Endothelial cell of umbilical vein (primary cell): ENCODE measurements at regions not wholly inside any gene's neighbourhood (a gene's known extent, or its start where the extent isn't known, plus 50 kb on each side); places are given as distances from the start of the nearest gene placed in this dataset.
A peak's percentile ranks its signal among the peaks of the same experiment; 100 is the strongest.
"Not testable (repeated sequence)": the region's sequence is repeated elsewhere in the genome, so short reads cannot be mapped to it uniquely, and the experiment has no call there.

Experiments used
- BruUV-seq: library from RNA; stranded (reverse); fragments of 400-500 nt; replicated peaks from 2 replicates; lab custom pipeline; 2021; lab: Mats Ljungman, UMichigan
- CTCF ChIA-PET: fragments of 300-600, 350-600 bp; sonication (Branson Sonifier 250); formaldehyde crosslinking; loops from one replicate; lab custom pipeline; 2021; ENCODE audit warnings: antibody characterized with exemption, inconsistent platforms; lab: Charles Lee
- POLR2A ChIA-PET: fragments of 300-600, 350-600 bp; sonication (Branson Sonifier 250); formaldehyde crosslinking; loops from one replicate; lab custom pipeline; 2021; ENCODE audit warnings: antibody characterized with exemption, inconsistent platforms; lab: Charles Lee
- DNase-seq: peaks from one replicate; pipeline ENCODE4 v3.0.0-alpha.2; 2011; ENCODE audit warnings: low read depth, low spot score
- FAIRE-seq: peaks from 2 replicates; lab custom pipeline; 2011; peaks lifted over from hg19 to GRCh38; lab: Jason Lieb, UNC
- H2AFZ ChIP-seq: 2 replicates; pipeline ENCODE4 v1.6.0; 2012; ENCODE audit warnings: low read depth, low read length, control low read depth, inconsistent platforms
- H3K27ac ChIP-seq: 2 replicates; pipeline ENCODE4 v1.5.1; 2011; ENCODE audit warnings: low read depth, mild to moderate bottlenecking, control low read depth, low read length, moderate library complexity; ENCODE audit not compliant: insufficient read depth
- H3K27me3 ChIP-seq, 2 experiments: 2 replicates each; pipeline versions ENCODE4 v1.6.0 to v1.6.1; 2011; ENCODE audit warnings: low read length in 2 of 2, mixed read lengths in 1 of 2; ENCODE audit not compliant: control insufficient read depth in 2 of 2, insufficient read depth in 2 of 2
- H3K36me3 ChIP-seq, 2 experiments: 2 replicates in 1 of 2; 3 replicates in 1 of 2; pipeline ENCODE4 v1.5.1; 2011; ENCODE audit warnings: low read length in 2 of 2, mild to moderate bottlenecking in 1 of 2, moderate library complexity in 1 of 2; ENCODE audit not compliant: control insufficient read depth in 2 of 2, insufficient read depth in 2 of 2; ENCODE audit errors: extremely low read depth in 1 of 2
- H3K4me1 ChIP-seq: 3 replicates; pipeline ENCODE4 v1.5.1; 2011; ENCODE audit warnings: mild to moderate bottlenecking, low read length; ENCODE audit not compliant: control insufficient read depth, insufficient read depth; ENCODE audit errors: extremely low read depth
- H3K4me2 ChIP-seq: 2 replicates; pipeline ENCODE4 v1.6.1; 2011; ENCODE audit warnings: low read length, control low read depth, mixed read lengths; ENCODE audit not compliant: insufficient read depth
- H3K4me3 ChIP-seq, 3 experiments: fragments of 200-600 bp in 1 of 3; sonication (generic), shearing (Covaris generic) in 1 of 3; replicated peaks in 1 of 3; 2 replicates each; pipeline ENCODE4 v1.5.1; 2011 to 2016; ENCODE audit warnings: control low read depth in 3 of 3, low read length in 3 of 3, mild to moderate bottlenecking in 2 of 3, inconsistent platforms in 1 of 3, low read depth in 1 of 3, moderate library complexity in 1 of 3; ENCODE audit not compliant: insufficient read depth in 1 of 3
- H3K79me2 ChIP-seq: 2 replicates; pipeline ENCODE4 v1.6.0; 2012; ENCODE audit warnings: low read length, inconsistent platforms; ENCODE audit not compliant: control insufficient read depth, insufficient read depth
- H3K9ac ChIP-seq: replicated peaks from 2 replicates; pipeline ENCODE3; 2011; ENCODE audit warnings: low read length, control low read depth; ENCODE audit not compliant: insufficient read depth; ENCODE audit errors: extremely low read depth
- H3K9me1 ChIP-seq: replicated peaks from 3 replicates; pipeline ENCODE4 v1.6.0; 2011; ENCODE audit warnings: mild to moderate bottlenecking, low read length; ENCODE audit not compliant: control insufficient read depth, insufficient read depth; ENCODE audit errors: extremely low read depth
- H3K9me3 ChIP-seq: replicated peaks from 2 replicates; pipeline ENCODE4 v1.5.1; 2012; ENCODE audit warnings: low read length, inconsistent platforms; ENCODE audit not compliant: control insufficient read depth, insufficient read depth
- H4K20me1 ChIP-seq: replicated peaks from 2 replicates; pipeline ENCODE3; 2011; ENCODE audit warnings: mild to moderate bottlenecking, low read length; ENCODE audit not compliant: control insufficient read depth, insufficient read depth; ENCODE audit errors: extremely low read depth
- dilution Hi-C: fragments of 300-500 bp; cut with MboI; formaldehyde crosslinking; loops from one replicate; pipeline ENCODE4 v1.15.0; 2019; ENCODE audit warnings: low sequenced_read_pairs; ENCODE audit not compliant: extremely low pct_ligation_motif_present
- intact Hi-C: fragments of 100-400 bp; cut with micrococcal nuclease; formaldehyde crosslinking; loops from one replicate; pipeline ENCODE4 v1.10.0; 2022
- TF ChIP-seq, protein P1 (sequence below), 2 donors: IDR thresholded peaks; 1 replicate in 1 of 2; 2 replicates in 1 of 2; pipeline ENCODE4 v1.5.1; 2011; ENCODE audit warnings: low read length in 2 of 2, mild to moderate bottlenecking in 2 of 2, moderate library complexity in 2 of 2, control low read depth in 1 of 2, inconsistent platforms in 1 of 2, low read depth in 1 of 2; ENCODE audit not compliant: insufficient read depth in 1 of 2; ENCODE audit errors: extremely low read depth in 1 of 2

DNA sequence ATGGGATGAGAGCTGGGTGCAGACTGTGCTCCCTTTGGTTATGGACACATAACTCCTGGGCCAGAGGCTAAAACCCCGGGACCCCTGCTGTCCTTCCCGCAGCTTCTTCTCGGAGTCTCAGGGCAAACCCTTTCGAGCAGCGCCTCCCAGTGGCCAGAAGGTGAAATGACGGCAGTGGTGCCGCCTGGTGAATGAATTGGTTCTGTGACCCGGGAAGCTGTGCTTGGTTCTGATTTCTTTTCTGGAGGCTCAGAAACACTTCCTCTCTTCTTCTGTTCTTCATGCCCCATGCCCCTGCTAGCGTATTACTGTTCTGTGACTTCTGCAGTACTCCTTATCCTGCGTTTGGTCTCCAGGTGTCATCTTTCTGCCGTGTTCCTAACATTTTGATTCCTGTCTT, 104.7 kb upstream of the CCZ1B start:
- TF ChIP-seq, protein P1, sequence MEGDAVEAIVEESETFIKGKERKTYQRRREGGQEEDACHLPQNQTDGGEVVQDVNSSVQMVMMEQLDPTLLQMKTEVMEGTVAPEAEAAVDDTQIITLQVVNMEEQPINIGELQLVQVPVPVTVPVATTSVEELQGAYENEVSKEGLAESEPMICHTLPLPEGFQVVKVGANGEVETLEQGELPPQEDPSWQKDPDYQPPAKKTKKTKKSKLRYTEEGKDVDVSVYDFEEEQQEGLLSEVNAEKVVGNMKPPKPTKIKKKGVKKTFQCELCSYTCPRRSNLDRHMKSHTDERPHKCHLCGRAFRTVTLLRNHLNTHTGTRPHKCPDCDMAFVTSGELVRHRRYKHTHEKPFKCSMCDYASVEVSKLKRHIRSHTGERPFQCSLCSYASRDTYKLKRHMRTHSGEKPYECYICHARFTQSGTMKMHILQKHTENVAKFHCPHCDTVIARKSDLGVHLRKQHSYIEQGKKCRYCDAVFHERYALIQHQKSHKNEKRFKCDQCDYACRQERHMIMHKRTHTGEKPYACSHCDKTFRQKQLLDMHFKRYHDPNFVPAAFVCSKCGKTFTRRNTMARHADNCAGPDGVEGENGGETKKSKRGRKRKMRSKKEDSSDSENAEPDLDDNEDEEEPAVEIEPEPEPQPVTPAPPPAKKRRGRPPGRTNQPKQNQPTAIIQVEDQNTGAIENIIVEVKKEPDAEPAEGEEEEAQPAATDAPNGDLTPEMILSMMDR (IDR thresholded peaks at IDR 0.05; ENCODE audit: extremely low read depth in 1 of 2, insufficient read depth in 1 of 2, low read depth in 1 of 2, low read length in 2 of 2): peak; percentile 19 to 36
- H3K9me3 ChIP-seq, intact Hi-C loops, BruUV-seq, H4K20me1 ChIP-seq, H3K27ac ChIP-seq, DNase-seq, H2AFZ ChIP-seq, H3K9ac ChIP-seq, H3K27me3 ChIP-seq, dilution Hi-C loops, POLR2A ChIA-PET, H3K9me1 ChIP-seq, H3K4me1 ChIP-seq, H3K79me2 ChIP-seq, H3K36me3 ChIP-seq, H3K4me3 ChIP-seq, H3K4me2 ChIP-seq: not testable (repeated sequence)
- CTCF ChIA-PET: interaction anchor here (1.0 to 1.8 kb wide), 2 partner anchors 403 to 414 kb away, joined by 3 to 6 read pairs; no protein-coding TSS in a partner anchor
- FAIRE-seq: peak; percentile 92

DNA sequence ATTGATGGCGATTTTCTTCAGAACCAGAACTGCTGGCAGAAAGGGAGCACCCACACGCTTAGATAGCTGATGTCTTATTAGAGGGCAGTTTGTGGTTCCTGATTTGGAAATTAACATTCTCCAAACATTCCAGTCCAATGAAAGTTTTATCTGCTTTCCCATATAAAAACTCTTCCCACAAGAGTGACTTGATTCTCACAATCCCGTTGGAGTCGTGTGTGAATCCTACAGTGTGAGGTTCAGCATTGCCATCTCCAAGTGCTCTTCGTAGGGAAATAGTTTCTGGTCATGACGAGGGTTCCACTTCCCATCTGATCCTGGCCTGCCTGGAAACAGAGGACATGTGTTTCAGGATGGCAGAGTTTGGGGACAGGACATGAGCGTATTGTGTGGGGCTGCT, 105.4 kb upstream of the CCZ1B start:
- H3K9me3 ChIP-seq, H2AFZ ChIP-seq, H3K9me1 ChIP-seq, H3K36me3 ChIP-seq, CTCF ChIA-PET, H3K27ac ChIP-seq, H3K79me2 ChIP-seq, BruUV-seq, H4K20me1 ChIP-seq, H3K4me2 ChIP-seq, H3K27me3 ChIP-seq, H3K9ac ChIP-seq, intact Hi-C loops, DNase-seq, FAIRE-seq, H3K4me1 ChIP-seq, H3K4me3 ChIP-seq, POLR2A ChIA-PET, dilution Hi-C loops: not testable (repeated sequence)

DNA sequence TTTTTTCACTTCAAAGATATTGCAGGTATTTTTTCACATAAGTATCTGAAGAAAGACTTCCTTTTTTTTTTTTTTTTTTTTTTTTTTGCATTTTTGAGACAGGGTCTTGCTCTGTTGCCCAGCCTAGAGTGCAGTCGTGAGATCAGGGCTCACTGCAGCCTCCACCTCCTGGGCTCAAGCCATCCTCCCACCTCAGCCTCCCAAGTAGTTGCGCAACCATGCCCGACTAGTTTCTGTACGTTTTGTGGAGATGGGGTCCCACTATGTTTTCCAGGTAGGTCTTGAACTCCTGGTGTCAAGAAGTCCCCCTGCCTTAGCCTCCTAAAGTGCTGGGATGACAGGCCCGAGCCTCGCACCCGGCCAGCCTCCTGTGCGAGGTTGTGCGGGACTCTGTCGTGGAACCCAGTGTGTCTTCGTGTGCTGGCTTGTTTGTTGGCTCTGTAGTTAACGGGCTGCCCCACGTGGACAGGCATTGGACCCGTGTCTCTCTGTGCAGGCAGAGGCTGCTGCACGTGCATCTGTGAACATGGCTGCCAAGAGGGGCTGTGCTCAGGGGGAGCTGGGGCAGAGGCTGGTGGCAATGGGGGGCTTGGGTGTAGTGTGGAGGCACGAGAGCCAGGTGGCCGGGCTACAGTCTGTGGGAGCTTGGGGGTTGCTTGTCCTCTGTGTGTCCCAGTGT, 108.0 kb upstream of the CCZ1B start:
- dilution Hi-C loops, H3K9me3 ChIP-seq, H3K79me2 ChIP-seq, BruUV-seq, H2AFZ ChIP-seq, H4K20me1 ChIP-seq, H3K27ac ChIP-seq, CTCF ChIA-PET, POLR2A ChIA-PET, H3K27me3 ChIP-seq, H3K9ac ChIP-seq, H3K4me3 ChIP-seq, H3K36me3 ChIP-seq, H3K9me1 ChIP-seq, intact Hi-C loops, DNase-seq, H3K4me1 ChIP-seq, H3K4me2 ChIP-seq, FAIRE-seq: not testable (repeated sequence)
